ENCODE measurements at regions not wholly inside any gene's neighbourhood (a gene's known extent, or its start where the extent isn't known, plus 50 kb on each side); places are given as distances from the start of the nearest gene placed in this dataset.

DNA sequence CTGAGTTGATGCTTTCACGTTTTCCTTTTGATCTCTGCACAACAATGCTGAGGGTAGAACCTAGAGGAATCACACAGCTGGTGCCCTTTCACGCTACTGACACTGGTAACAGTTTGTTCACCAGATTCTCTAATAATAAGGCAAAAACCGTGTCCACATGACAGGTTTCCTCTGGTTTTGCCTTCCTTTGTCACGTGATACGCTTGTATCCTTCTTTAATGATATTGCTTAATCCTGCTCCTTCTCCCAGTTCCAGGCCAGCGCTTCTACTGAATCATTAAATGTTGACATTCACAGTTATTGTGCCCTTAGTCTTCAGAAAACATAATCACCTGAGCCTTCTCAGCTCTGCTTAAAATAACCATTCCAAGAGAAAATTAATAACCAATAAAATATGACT is 978.2 kb upstream of the NCAM2 start:
- Histone ChIP-seq H3K36me3 (no peaks in the 10 kb centered on the region), H3K4me1 (no peaks in the 10 kb centered on the region), H3K9me3 (no peaks in the 10 kb centered on the region), H3K4me3 (no peak overlapping the region), H3K27ac (no peak overlapping the region), H3K27me3 (no peaks in the 10 kb centered on the region)
- ATAC-seq (no peak), DNase-seq (no peak)
- no peak for TF ChIP-seq CTCF (IDR thresholded peaks at IDR 0.05)
- intact Hi-C loops (cut with DNase I), result no loop called here

GRCh38 chr21:20023193-20023592 is 975.0 kb upstream of the NCAM2 start:
- no peak for TF ChIP-seq CTCF (IDR thresholded peaks at IDR 0.05)
- Histone ChIP-seq H3K36me3 (no peaks in the 10 kb centered on the region), H3K9me3 (no peaks in the 10 kb centered on the region), H3K4me3 (no peak overlapping the region), H3K27me3 (no peaks in the 10 kb centered on the region), H3K4me1 (no peaks in the 10 kb centered on the region), H3K27ac (no peak overlapping the region)
- no peak for ATAC-seq
- intact Hi-C loops (cut with DNase I), result no loop called here
- DNase-seq, result no peak

DNA sequence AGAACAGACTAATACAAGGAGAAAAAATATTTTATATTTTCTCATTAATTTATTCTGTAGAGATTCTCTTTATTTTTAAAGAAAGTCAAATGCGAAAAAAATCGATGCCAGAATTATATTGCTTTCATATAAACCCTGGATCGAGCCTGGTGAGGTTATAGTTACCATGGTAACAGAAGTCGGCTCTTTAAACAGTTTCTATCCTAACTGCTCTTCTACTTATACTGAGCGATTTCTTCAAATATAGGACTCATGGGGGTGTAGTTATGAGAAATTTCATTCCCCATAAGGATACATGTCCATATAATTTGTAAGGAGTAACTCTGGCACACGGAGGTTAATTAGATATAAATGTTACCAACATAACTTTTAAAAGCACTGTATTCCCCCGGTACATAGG is 973.5 kb upstream of the NCAM2 start:
- intact Hi-C loops (cut with DNase I), result no loop called here
- Histone ChIP-seq H3K27me3 (no peaks in the 10 kb centered on the region), H3K4me3 (no peak overlapping the region), H3K9me3 (no peaks in the 10 kb centered on the region), H3K36me3 (no peaks in the 10 kb centered on the region), H3K27ac (no peak overlapping the region), H3K4me1 (no peaks in the 10 kb centered on the region)
- no peak for TF ChIP-seq CTCF (IDR thresholded peaks at IDR 0.05)
- ATAC-seq (no peak), DNase-seq (no peak)

GRCh38 chr21:20026543-20026942 is 971.7 kb upstream of the NCAM2 start:
- H3K9me3 ChIP-seq, result no peaks in the 10 kb centered on the region
- no peak for TF ChIP-seq CTCF (IDR thresholded peaks at IDR 0.05)

DNA sequence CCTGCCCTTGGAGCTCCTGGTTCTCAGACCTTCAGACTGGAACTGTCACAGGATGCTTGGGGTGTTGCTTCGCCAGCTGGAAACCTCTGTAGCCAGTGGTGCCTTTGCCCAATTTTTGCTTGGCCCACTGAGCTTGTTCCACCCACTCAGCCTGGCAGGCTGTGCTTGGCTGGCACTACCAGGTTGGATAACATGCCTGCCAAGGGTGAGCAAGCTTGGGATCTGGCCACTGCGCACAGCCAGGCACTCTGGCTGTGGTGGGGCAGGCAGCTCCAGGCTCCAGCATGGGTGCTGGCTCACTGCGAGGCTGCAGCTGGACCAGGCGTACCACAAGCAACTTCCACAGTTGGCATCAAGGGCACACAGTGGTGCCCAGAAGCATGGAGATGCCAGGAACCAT is 967.8 kb upstream of the NCAM2 start:
- no peaks in the 10 kb centered on the region for H3K27me3 ChIP-seq
- peaks cover 0 to 2% of the 10 kb centered on the region in 2 donors for H3K9me3 ChIP-seq
- no peak for ATAC-seq
- intact Hi-C loops (cut with DNase I), result no loop called here
- TF ChIP-seq CTCF (IDR thresholded peaks at IDR 0.05), result no peak
- DNase-seq, result no peak
- H3K4me3 ChIP-seq, result no peak overlapping the region
- H3K36me3 ChIP-seq, result no peaks in the 10 kb centered on the region
- H3K27ac ChIP-seq, result no peak overlapping the region
- no peaks in the 10 kb centered on the region for H3K4me1 ChIP-seq

More at GRCh38 chr21:20026543-20026942, 971.7 kb upstream of the NCAM2 start:
- no peaks in the 10 kb centered on the region for H3K36me3 ChIP-seq
- intact Hi-C loops (cut with DNase I), result no loop called here
- ATAC-seq (no peak), DNase-seq (no peak)
- no peaks in the 10 kb centered on the region for H3K27me3 ChIP-seq
- no peak overlapping the region for H3K4me3 ChIP-seq
- H3K27ac ChIP-seq, result no peak overlapping the region
- H3K4me1 ChIP-seq, result no peaks in the 10 kb centered on the region

Data from left lung (tissue), 4 donors.